HG03095 (cell line): ENCODE measurements at regions not wholly inside any gene's neighbourhood (a gene's known extent, or its start where the extent isn't known, plus 50 kb on each side); places are given as distances from the start of the nearest gene placed in this dataset.

Experiments
- ATAC-seq: cut with Tn5 transposase; IDR thresholded peaks from one replicate; pipeline ENCODE4 v1.9.1; 2021; ENCODE audit warnings: moderate library complexity; ENCODE audit not compliant: unreplicated experiment

DNA sequence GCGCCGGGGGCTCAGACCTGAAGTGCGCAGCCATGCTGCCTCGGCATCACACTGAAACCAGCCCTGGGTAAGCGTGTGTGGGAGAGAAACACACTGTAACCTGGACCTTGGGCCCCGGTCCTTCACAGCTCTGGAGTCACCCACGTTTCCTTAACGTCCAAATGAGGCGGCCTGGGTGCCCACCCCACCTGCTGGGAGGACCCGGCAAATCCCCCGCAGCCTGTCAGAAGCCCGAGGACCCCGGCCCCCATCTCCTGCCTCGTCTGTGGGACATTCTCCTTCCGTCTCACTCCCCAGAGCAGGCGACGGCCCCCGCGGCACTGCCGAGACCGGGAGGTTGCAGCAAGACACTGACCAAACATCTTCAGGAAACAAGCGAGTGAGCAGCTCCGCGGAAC lies 66.5 kb upstream of the GALNT9 start:
- ATAC-seq, result no peak

DNA sequence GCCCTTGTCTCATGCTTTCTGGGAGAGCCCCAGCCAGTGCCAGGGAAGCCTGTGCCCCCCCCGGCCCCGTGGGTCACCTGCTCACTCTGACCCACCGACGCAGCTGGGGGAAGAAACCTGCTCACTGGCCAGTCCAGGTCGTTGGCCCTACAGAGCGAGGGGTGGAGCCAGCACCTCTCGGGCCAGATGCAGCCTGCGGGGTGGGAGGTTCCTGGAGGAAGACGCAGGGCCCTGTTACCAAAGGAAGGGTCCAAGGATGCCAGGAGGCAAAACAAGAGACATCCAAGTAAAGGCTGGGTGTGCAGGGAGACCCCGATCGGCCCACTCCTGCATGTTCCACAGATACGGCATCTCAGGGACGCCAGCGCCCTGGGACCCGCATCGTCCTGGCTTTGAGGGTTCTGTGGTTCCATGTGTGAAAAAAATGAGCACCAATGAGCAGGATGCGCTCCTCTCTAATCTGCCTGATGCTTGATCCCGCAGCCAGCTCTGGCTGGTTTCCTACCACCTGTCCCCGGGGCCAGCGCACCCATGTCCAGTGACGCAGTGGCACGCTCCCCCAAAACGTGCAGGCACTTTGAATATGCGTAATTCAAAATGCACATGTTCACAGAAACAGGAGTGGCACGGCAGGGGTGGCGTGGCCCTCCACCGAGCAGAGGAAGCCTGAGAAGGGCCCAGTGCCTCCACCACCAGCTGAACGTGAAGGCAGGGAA lies 66.0 kb upstream of the GALNT9 start:
- ATAC-seq, result no peak

DNA sequence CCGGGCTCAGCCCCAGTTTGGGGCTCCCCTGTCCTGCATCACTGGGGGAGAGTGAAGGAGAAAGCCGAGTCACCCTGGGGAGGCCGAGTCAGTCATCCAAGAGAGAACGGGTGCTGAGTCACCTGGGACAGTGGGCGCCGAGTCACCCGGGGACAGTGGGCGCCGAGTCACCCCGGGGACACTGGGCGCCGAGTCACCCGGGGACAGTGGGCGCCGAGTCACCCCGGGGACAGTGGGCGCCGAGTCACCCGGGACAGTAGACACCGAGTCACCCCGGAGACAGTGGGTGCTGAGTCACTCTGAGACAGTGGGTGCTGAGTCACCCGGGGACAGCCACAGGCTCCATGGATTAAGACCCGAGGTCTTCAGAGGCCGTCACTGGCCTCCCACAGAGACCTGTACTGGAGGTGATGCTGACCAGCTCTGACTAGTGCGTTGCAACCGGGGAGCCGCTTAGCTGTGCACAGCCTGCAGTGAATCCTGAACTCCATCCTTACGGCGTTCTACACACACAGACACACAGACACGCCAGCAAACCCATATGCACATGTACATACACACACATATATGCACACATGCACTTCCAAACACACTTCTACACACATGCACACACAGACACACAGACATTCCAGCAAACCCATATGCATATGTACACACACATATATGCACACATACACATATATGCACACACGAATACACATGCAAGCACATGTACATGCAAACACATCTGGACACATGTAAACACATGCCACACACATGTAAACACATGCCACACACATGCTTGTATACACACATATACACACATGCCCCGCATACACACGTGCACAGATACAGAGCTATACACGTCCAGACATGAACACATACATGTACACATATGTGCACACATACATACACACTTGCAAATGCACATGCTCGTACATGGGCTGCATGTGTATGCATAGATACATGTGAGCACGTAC lies 64.9 kb upstream of the GALNT9 start:
- no peak for ATAC-seq

DNA sequence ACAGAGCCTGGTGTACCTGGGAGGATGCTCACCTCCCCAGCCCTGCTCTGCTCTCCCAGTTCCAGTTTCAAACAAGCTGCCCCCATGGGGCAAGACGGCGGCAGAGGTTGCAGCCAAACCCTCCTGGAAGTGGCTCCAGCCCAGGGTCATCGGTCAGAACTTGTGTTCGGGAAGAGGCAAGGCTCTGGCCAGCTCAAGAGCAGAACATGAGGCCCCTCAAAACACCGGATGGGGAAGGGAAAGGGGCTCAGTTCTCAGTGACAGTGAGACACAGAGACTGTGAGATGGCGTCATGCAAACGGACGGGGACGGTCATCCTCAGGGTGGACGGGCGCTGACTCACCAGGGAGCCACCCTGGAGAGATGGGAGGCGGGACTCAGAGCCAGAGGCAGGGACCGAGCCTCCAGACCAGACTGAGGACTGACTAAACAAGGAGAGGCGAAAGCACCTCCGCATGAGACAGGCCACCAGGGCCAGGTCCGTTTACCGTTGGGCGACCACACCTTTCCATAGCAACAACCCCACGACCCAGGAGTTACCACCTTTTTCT lies 63.9 kb upstream of the GALNT9 start:
- no peak for ATAC-seq

DNA sequence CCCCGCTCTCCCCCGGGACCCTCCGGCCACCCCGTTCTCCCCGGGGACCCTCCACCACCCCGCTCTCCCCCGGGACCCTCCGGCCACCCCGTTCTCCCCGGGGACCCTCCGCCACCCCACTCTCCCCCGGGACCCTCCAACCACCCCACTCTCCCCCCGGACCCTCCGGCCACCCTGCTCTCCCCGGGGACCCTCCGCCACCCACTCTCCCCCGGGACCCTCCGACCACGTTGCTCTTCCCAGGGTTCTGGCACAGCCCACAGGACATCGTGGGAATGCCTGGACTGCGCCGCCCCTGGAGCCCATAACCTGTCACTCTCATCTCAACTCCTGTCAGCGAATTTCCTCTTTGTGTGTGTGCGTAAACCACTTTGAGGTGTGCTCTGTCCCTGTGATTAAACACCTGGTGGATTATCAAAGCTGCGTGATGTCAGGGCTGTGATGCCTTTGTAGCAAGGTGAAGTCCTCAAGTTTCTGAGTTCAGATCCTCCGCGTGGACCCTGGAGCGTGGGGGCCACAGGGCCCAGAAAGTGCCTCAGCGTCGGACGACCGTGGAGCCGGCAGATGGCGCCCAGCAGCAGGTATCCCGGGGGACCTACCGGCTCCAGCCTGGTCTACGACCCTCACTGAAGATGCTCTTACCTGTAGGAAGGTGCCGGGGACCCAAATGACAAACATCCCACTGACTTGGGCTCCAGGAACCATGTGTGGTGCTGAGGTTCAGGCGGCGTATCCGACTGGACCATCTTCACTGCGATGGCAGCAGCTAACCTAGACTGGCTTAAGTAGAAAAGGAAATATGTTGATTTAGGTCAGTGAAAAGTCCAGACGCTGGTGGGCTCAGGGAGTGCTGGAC lies 63.2 kb upstream of the GALNT9 start:
- no peak for ATAC-seq

DNA sequence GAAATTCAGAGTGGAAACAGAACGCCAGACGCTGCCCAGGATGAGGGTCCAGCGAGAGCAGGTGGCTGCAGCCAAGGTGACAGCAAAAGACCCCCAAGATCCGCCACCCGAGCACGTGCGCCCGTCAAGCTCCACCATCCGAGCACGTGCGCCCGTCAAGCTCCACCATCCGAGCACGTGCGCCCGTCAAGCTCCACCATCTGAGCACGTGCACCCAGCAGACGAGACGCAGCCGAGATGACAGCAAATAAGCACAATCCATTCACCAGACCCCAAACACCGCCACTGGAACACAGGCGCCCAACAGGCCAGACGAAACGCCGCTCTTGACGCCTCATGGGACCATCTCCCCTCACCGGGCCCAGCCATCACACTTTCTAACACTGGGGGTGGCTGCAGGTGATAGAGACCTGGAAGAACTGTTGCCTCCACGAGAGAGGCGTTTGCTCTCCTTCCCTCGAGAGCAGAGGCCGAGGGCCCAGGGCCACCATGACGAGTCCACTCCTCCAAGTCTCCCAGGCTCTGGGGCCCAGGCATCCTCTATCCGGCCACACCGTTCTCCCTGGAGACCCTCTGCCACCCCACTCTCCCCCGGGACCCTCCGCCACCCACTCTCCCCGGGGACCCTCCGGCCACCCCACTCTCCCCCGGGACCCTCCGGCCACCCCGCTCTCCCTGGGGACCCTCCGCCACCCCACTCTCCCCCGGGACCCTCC lies 62.1 kb upstream of the GALNT9 start:
- ATAC-seq, result no peak

DNA sequence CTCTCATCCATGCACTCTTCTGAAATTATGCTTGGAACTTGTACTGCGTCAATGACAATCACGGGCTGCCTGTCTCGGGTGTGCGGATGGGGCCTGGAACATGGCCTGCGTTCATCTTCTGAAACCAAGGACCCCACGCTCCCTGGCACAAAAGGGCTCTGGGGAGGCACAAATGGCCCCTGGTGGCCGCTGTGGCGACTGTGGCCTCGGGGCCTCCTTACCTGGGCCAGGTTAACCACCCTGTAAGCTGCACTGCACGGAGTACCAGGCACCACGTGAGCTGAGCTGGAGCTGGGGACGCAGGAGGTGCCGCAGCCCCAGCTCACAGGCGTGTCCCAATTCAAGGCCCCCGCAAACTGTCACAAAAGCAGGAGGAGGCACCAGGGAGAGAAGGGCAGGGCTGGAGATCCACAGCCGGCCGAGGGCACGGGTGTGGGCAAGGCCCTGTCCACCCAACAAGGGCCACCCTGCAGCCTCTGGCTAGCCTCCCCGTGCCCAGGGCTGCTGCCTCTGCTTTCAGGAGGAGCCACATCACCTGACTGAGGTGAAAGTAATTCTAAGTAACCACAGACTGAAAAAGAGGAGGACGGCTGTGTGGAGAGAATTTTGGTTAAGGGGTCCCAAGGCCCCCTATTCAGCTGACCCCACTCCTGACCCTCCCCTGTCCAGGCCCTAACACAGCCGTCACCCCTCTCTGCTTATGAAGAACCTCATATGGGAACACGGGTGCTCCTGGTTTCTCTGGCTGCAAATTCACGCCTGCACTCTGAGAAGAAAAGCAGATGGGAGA lies 61.1 kb upstream of the GALNT9 start:
- ATAC-seq, result no peak

DNA sequence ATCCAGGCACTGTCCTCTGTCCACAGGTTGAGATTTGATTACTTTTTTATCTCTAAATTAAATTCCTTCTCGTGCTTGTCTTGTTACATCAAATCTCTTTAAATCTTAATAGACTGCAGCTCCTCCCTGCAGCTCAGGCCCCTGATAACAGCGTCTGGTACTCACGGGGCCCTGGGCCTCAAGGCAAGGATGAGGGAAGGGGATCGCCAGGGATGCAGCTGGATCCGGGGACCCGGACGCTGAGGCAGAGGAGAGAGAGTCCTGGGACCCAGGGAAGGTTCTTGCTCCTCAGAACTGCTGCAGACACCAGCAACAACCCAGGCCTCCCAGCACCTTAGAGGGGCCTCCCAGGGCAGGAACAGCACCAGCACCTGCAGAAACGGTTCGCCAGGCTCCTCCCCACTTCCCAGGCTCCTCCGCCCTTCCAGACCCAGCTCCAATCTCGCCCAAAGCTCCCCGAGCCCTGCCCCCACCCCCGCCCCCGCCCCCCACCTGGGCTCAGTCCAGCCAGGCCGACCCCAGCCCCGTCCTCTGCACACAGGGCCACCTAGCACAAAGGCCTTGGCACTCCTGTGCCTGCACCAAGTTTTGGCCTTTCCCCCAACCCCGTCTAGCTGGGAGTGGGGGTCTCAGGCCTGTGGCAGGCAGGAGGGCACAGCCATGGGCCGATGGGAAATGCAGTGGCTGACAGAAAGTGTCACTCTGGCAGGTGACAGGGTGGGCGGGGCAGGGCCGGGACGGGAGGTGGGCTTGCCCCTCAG lies 60.3 kb upstream of the GALNT9 start:
- no peak for ATAC-seq

DNA sequence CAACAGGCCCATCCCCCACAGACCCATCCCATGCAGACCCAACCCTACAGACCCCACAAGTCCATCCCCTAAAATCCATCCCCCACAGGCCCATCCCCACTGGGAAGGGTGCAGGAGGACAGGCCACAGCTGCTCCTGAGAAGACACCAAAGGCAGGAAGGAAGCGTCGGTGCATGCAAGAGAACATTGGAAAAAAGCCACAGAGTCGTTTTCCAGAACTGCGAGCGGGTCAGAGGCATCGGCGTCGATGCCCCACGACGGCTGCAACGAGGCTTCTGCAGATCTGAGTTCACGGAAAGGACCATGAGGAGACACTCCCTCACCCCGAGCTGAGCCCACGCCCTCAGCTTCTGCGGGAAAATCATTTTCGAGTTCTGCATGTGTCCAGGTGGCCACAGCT lies 59.6 kb upstream of the GALNT9 start:
- ATAC-seq, result no peak

DNA sequence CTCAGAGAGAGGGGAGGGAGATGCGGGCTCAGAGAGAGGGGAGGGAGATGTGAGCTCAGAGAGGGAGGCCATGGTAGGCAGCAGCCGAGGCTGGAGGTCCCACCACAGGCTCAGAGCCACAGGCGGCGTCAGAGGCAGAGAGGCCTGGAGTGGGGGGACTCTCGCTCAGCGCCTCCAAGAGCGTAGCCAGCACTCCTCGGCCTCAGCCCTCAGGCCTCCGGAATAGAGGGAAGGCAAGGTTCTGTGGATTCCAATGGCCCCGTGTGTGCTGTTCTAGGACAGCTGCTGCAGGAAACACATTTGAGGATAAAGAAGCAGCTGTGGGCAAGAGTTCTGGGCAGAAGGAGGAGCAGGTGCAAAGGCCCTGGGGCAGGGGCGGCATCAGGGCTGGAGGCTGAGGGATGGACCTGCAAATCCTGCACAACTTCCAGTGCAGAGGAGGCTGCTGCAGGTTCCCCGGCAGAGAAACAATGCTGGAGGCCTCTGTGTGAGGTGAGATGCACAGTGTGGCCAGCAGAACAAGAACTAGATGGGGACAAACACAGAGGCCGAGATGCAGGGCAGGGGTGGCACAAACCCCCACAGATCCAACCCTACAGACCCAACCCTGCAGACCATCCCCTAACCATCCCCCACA lies 59.1 kb upstream of the GALNT9 start:
- ATAC-seq, result no peak

DNA sequence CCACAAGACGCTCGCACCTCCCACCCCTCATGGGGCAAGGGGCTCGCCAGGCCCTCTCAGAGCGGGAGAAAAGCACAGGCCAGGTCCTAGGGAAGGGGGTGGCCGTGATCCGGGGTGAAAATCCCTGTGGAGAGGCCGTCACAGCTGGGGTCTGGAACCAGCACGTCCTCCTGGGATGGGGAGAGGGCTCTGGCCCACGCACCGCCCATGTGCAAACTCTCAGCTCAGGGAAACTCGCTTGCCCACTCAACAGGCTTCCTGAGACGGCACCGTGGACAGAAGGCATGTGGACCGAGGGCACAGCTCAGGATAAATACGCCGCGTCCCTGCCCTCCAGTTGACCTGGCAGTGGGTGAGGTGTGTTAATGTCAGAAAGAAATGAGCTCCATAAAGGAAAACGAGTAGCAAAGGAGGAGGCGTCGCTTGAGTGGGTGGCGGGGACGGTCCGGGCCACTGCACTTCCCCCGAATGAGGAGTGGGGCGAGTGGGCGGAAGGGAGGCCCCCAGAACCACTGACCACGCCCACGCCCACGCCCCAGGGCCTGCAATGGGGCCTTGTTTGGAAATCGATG lies 57.6 kb upstream of the GALNT9 start:
- no peak for ATAC-seq

DNA sequence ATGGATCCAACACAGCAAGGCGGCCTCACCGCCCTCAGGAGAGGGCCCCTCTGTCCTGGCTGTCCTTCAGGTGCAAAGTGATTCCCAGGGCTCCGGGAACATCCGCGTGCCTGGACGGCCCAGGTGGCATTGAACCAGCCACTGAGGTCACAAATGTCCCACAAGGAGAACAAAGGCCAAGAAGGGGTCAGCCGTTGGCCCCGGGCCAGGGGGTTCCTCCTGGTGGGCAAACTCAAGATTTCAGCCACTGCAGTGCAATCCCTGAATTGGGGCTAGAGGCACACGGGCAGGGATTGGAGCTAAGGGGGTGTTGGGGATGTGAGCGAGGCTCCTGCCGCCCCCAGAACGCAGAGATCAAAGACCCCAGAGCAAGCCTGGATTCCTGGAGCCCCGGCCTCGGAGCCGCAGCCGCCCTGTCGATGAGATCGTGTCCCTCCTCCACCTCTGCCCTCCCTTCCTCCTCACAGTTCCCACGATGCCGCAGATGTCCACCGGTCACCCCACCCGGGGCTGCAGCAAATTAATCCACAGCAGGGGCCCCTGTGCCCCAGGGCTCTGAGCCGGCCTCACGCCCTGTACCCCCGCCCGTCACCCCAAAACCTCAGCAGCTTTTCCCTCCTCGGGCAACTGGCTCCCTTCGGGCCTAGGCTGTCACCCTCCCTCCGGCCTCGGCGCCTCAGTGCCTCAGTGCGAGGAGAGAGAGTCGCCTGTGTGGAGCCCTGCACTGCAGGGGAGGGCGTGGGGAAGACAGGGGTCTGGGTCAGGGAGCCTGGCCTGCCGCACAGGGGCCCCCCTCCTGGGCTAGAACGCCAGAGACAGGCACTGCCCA lies 56.7 kb upstream of the GALNT9 start:
- no peak for ATAC-seq

DNA sequence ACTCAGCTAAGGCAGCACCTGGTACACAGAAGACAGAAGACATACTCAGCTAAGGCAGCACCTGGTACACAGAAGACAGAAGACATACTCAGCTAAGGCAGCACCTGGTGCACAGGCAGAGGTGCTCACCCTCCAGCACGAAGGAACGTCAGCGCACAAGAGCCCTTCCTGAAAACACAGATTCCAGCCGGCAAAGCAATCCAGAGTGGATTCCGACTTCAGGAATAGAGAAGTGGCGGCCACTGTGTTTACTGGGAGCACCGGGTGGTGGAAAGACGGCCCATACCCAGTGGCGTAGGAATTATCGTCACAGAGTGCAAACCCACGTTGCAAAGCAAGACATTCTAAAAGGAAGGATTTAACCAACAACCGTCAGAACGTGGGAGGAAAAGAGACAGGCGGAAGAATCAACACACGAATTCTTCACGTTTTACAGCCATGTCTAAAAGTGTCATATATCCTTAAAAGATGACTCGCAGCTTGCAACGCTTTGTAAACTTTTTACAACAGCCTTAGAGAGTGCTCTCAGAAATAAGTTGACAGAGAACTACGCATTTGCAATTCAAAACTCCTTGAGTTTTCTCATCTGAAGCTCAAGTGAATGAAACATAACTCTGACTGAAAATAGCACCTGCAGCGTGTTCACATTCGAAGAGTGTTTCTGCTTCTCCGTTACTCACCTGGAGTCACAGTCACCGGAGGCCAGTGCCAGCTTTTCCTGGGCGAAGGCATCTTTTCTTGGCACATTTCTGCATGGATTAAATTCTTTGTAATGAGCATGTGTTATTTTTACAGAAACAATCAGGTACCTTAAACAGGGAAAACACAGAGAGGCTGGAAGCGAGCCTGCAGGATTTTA lies 55.8 kb upstream of the GALNT9 start:
- ATAC-seq, result no peak

DNA sequence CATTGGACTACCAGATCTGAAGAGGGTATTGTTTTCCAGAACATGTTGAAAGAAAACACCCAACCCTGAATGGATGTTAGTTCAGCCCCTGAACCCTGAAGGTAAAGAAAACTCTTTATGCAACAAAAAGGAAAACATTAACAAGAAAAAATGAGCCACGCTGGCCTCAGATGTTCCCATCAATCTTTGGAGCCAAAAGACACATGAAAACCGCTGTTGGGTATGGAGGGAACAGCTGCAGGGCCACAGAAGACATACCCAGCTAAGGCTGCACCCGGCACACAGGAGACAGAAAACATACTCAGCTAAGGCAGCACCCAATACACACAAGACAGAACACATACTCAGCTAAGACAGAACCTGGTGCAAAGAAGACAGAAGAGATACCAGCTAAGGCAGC lies 51.3 kb upstream of the GALNT9 start:
- ATAC-seq, result no peak

DNA sequence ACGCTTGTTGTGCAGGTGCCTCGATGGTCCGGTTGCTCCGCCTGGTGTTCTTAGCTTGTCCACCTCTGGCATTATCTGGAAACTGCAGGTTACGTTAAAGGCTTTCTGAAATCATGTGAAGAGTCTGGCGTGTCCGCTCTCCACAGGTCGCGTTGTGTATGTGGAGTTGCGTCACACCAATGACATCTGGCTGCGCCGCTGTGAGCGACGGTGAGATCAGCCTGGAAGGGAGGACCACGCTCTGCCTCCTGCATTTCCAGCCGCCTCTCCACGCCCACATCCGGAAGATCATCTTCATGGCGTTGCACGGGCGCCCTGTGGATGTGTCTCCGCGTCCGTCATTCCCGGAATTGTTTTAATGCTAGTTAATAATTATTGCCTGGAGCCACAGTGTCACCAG lies 50.6 kb upstream of the GALNT9 start:
- no peak for ATAC-seq

DNA sequence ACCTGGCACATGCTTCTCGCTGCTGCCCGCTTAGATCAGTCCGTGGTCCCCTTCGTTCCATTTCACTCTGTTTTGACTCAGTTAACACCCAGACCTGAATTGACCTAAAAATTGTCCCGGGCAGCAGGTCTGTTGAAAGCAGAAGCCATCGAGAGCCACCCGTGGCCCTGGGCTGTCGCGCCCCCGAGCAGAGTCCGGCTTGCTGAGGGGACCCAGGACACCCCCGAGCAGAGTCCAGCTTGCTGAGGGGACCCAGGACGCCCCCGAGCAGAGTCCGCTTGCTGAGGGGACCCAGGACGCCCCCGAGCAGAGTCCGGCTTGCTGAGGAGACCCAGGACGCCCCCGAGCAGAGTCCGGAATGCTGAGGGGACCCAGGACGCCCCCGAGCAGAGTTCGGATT lies 50.2 kb upstream of the GALNT9 start:
- no peak for ATAC-seq
